Osteocyte (in vitro differentiated cells): ENCODE measurements at regions not wholly inside any gene's neighbourhood (a gene's known extent, or its start where the extent isn't known, plus 50 kb on each side); places are given as distances from the start of the nearest gene placed in this dataset.

ENCODE experiments used
- DNase-seq: peaks from one replicate; pipeline ENCODE4 v3.0.0; 2021; ENCODE audit warnings: mixed read lengths; ENCODE audit not compliant: unreplicated experiment; ENCODE audit errors: extremely low spot score
- H3K27ac Mint-ChIP-seq: one replicate; pipeline ENCODE4 v1.8.0; 2021; ENCODE audit warnings: mild to moderate bottlenecking, mixed read lengths; ENCODE audit not compliant: unreplicated experiment
- H3K27me3 Mint-ChIP-seq: one replicate; pipeline ENCODE4 v1.8.0; 2021; ENCODE audit warnings: mixed read lengths; ENCODE audit not compliant: unreplicated experiment
- H3K36me3 Mint-ChIP-seq: one replicate; pipeline ENCODE4 v1.8.0; 2021; ENCODE audit warnings: mixed read lengths; ENCODE audit not compliant: unreplicated experiment
- H3K4me1 Mint-ChIP-seq: one replicate; pipeline ENCODE4 v1.8.0; 2021; ENCODE audit warnings: mixed read lengths; ENCODE audit not compliant: unreplicated experiment
- H3K4me3 Mint-ChIP-seq: one replicate; pipeline ENCODE4 v1.8.0; 2021; ENCODE audit warnings: mild to moderate bottlenecking, moderate library complexity, mixed read lengths; ENCODE audit not compliant: unreplicated experiment
- H3K9me3 Mint-ChIP-seq: one replicate; pipeline ENCODE4 v1.8.0; 2021; ENCODE audit warnings: mixed read lengths; ENCODE audit not compliant: unreplicated experiment
- CTCF ChIP-seq: fragments of 200-600 bp; sonication (generic); IDR thresholded peaks from 2 replicates; pipeline ENCODE4 v1.5.0; 2021; ENCODE audit warnings: antibody characterized with exemption, mild to moderate bottlenecking, moderate library complexity

DNA sequence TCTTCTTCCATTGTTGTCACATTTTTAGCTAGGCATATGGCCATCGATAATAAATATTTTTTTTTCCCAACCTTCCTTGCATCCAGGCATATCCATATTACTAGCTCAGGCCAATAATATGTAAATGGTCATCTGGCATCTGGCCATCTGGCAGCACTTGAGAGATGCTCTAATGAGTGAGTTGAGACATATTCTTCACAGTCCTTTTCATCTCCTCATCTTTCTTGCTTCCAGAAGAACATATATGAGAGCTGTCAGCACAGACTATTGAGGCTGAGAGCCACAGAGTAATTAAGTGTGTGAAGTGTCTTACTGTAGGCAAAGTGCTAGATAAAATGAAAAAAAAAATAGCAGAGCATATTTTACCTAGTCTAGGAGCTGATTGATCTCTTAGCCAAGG is 628.4 kb upstream of the TMPRSS15 start:
- TF ChIP-seq CTCF: no peak
- peaks cover 4% of the 10 kb centered on the region for H3K27me3 Mint-ChIP-seq
- DNase-seq: no peak
- H3K27ac Mint-ChIP-seq: no peak overlapping the region
- no peaks in the 10 kb centered on the region for H3K4me1 Mint-ChIP-seq
- no peak overlapping the region for H3K4me3 Mint-ChIP-seq
- peaks cover 5% of the 10 kb centered on the region for H3K9me3 Mint-ChIP-seq
- no peaks in the 10 kb centered on the region for H3K36me3 Mint-ChIP-seq

DNA sequence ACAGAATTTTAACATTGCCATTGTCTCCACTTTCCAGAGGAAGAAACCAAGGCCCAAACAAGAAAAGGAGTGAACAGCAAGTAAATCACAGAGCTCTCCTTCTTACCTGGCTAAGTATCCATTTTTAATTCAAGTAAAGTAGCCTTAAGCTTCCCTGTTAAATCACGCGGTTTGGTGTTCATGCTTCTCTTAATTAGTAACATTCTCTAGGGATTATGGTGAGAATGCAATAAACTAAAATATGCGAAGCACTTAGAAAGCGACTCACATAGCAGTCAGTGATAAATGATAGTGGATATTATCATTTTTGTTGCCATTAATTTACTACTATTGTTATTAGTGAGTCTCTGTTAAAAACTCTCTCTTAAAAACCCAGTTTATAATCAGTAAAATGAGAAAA is 630.5 kb upstream of the TMPRSS15 start:
- no peak for DNase-seq
- Mint-ChIP-seq H3K36me3 (no peaks in the 10 kb centered on the region), H3K4me3 (no peak overlapping the region), H3K27me3 (peaks cover 2% of the 10 kb centered on the region), H3K9me3 (peaks cover 5% of the 10 kb centered on the region), H3K4me1 (no peaks in the 10 kb centered on the region), H3K27ac (no peak overlapping the region)
- no peak for TF ChIP-seq CTCF

GRCh38 chr21:19034560-19034959 is 631.0 kb upstream of the TMPRSS15 start:
- TF ChIP-seq CTCF: no peak
- DNase-seq: no peak
- no peaks in the 10 kb centered on the region for H3K36me3 Mint-ChIP-seq
- H3K27ac Mint-ChIP-seq: no peak overlapping the region
- peaks cover 5% of the 10 kb centered on the region for H3K9me3 Mint-ChIP-seq
- no peaks in the 10 kb centered on the region for H3K4me1 Mint-ChIP-seq
- H3K4me3 Mint-ChIP-seq: no peak overlapping the region
- peaks cover 2% of the 10 kb centered on the region for H3K27me3 Mint-ChIP-seq

- H3K27ac Mint-ChIP-seq: no peak overlapping the region
- no peak for TF ChIP-seq CTCF
Observed at GRCh38 chr21:19045876-19046275, 642.3 kb upstream of the TMPRSS15 start.

GRCh38 chr21:19048098-19048672 is 644.6 kb upstream of the TMPRSS15 start:
- H3K27ac Mint-ChIP-seq: no peak overlapping the region
- H3K36me3 Mint-ChIP-seq: no peaks in the 10 kb centered on the region
- DNase-seq: no peak
- H3K4me3 Mint-ChIP-seq: no peak overlapping the region
- no peak for TF ChIP-seq CTCF
- H3K9me3 Mint-ChIP-seq: peaks cover 23% of the 10 kb centered on the region
- H3K27me3 Mint-ChIP-seq: no peaks in the 10 kb centered on the region
- H3K4me1 Mint-ChIP-seq: no peaks in the 10 kb centered on the region

More at GRCh38 chr21:19045876-19046275, 642.3 kb upstream of the TMPRSS15 start:
- Mint-ChIP-seq H3K9me3 (peaks cover 21% of the 10 kb centered on the region), H3K4me1 (no peaks in the 10 kb centered on the region), H3K27me3 (peaks cover 2% of the 10 kb centered on the region), H3K4me3 (no peak overlapping the region), H3K36me3 (no peaks in the 10 kb centered on the region)
- DNase-seq: no peak
